ENCODE measurements at regions not wholly inside any gene's neighbourhood (a gene's known extent, or its start where the extent isn't known, plus 50 kb on each side); places are given as distances from the start of the nearest gene placed in this dataset.

DNA sequence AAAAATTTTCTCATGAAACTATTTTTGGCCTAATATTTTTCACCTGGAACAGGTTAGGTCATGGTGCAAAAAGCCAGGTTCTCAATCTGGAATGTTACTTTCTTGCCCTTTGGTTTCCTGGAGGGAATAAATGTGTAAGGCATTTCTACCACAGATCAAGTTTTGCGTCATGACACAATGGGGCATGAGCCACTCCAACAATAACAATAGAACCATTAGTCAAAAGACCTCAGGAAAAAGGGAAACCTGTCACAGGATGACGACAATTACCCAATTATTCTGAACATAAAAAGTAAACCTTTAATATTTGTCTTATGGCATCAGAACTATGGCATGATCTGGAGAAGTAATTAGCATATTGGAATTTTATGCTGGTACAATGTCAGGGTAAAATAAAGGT lies 88.2 kb upstream of the HNRNPA3 start:
- TF ChIP-seq, protein P1, sequence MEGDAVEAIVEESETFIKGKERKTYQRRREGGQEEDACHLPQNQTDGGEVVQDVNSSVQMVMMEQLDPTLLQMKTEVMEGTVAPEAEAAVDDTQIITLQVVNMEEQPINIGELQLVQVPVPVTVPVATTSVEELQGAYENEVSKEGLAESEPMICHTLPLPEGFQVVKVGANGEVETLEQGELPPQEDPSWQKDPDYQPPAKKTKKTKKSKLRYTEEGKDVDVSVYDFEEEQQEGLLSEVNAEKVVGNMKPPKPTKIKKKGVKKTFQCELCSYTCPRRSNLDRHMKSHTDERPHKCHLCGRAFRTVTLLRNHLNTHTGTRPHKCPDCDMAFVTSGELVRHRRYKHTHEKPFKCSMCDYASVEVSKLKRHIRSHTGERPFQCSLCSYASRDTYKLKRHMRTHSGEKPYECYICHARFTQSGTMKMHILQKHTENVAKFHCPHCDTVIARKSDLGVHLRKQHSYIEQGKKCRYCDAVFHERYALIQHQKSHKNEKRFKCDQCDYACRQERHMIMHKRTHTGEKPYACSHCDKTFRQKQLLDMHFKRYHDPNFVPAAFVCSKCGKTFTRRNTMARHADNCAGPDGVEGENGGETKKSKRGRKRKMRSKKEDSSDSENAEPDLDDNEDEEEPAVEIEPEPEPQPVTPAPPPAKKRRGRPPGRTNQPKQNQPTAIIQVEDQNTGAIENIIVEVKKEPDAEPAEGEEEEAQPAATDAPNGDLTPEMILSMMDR (IDR thresholded peaks at IDR 0.05; ENCODE audit: low read depth, low read length) = no peak
- DNase-seq (ENCODE audit: extremely low read depth, low read depth) = no peak

DNA sequence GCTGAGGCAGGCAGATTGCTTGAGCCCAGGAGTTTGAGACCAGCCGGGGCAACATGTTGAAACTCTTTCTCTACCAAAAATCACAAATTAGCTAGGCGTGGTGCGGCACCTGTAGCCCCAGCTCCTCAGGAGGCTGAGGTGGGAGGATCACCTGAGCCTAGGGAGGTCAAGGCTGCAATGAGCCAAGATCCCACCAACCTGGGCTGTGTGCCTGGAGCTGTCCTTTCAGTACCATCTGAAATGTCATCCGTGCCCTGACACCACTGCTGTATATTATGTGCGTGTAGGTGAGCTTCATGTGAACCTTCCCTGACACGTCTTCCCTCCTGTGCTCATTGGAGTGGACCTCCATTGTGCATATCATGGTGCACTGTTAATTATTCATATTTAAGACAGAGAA lies 84.8 kb upstream of the HNRNPA3 start:
- DNase-seq (ENCODE audit: extremely low read depth, low read depth) = no peak
- TF ChIP-seq, protein P1 (IDR thresholded peaks at IDR 0.05; ENCODE audit: low read depth, low read length) = no peak

DNA sequence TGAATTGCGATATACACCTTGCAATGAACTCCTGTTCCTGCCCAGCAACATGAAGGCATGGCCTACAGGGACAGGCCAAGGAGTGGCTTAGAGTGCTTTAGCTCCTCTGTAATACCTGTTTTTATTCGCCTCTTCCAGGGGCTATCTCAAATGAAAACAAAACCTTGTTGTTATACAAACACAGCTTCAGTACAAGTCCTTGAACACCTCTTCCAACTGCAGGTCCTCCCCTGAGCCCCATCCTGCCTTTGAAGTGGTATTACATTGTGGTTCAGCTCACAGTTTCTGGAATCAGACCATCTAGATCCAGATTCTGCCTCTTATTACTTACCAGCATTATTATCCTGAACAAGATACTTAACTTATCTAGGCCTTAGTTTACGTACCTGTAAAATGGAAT lies 83.0 kb upstream of the HNRNPA3 start:
- TF ChIP-seq, protein P1 (IDR thresholded peaks at IDR 0.05; ENCODE audit: low read depth, low read length) = no peak
- DNase-seq (ENCODE audit: extremely low read depth, low read depth) = no peak

DNA sequence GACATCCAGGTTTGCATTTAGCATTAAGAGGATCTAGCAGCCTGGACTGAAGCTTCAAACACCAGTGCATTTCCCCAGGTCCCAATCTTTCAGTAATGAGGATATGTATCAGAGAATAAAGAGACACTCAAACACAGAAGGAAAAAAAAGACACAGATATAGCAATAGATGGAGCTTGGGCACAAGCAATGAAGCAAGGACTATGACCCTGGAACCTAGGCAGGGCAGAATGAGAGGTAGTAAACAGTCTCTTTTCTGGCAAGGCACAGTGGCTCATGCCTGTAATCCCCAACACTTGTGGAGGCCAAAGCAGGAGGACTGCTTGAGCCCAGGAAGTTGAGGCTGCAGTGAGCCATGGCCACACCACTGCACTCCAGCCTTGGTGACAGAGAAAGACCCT lies 80.7 kb upstream of the HNRNPA3 start:
- DNase-seq (ENCODE audit: extremely low read depth, low read depth) = no peak

DNA sequence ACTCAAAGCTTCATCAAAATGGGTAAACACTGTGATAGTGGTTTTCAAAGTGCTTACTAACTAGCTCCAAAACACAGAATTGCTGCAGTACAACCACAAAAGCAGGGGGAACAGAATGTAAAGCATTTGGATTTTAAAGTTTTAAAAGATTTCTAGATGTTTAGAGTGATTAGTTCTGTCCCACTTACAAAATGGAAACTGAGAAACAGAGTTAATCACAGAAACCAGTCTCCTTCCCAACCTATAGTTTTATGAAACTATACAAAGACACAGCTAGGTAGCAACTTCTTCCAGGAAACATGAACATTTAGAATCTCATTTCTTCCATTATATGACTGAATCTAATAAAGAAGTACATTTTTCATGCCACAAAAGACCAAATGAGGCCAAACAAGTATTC lies 73.8 kb upstream of the HNRNPA3 start:
- DNase-seq (ENCODE audit: extremely low read depth, low read depth) = no peak

More for the DNA sequence above, 80.7 kb upstream of the HNRNPA3 start:
- TF ChIP-seq, protein P1 (IDR thresholded peaks at IDR 0.05; ENCODE audit: low read depth, low read length) = no peak

DNA sequence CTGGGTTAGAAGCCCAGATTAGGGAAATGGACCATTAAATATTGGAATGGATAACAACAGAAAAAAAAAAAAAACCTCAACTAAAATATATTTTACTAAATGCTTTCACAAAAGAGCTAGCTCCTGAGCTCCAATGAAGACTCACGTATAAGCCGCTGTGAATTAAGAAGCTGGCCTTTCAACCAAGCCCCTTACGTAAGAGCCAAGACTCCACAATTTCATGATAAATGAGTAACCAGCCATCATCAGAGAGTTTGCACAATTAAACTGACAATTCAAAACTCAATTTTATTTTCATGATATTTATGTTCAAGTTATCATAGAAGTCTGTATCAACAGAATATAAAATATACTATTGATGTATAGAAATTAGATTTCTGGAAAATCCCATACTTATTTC lies 70.7 kb upstream of the HNRNPA3 start:
- DNase-seq (ENCODE audit: extremely low read depth, low read depth) = no peak
- TF ChIP-seq, protein P1 (IDR thresholded peaks at IDR 0.05; ENCODE audit: low read depth, low read length) = no peak

More for the DNA sequence above, 73.8 kb upstream of the HNRNPA3 start:
- TF ChIP-seq, protein P1 (IDR thresholded peaks at IDR 0.05; ENCODE audit: low read depth, low read length) = no peak

DNA sequence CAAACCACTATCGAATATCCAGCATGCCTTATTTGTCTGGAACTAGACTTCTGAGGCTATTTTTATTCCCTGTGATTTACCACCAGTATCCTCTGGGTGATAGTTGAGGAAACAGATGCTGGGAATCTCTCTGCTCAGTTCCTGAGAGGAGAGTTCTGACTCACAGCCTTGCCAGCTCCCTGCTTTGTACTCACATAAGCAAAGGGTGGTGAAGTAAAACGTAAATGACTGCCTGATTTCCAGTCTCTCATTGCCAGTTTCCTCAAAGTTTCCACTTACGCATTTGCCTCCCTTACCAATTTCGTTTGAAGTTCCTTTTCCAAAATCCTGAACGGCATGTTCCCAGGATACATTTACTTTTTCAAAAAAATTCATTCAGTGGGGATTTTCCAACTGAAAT lies 69.2 kb upstream of the HNRNPA3 start:
- TF ChIP-seq, protein P1 (IDR thresholded peaks at IDR 0.05; ENCODE audit: low read depth, low read length) = no peak
- DNase-seq (ENCODE audit: extremely low read depth, low read depth) = no peak
